Activated T-helper 2 cell treated with anti-CD3 and anti-CD28 coated beads, Interferon-gamma antibody, Interleukin-2, Interleukin-4, amounts not matched to agents 10 μg/mL and 5 μg/mL and 100 μg/mL, durations not matched to agents 14 hours and 24 hours and 36 hours (primary cell): ENCODE measurements at regions not wholly inside any gene's neighbourhood (a gene's known extent, or its start where the extent isn't known, plus 50 kb on each side); places are given as distances from the start of the nearest gene placed in this dataset.

Experiments used
- DNase-seq: peaks from one replicate; pipeline ENCODE4 v3.0.0; 2021; ENCODE audit warnings: low spot score
- H3K27ac Mint-ChIP-seq: one replicate; pipeline ENCODE4 v1.8.0; 2021; ENCODE audit warnings: mixed read lengths
- H3K27me3 Mint-ChIP-seq: one replicate; pipeline ENCODE4 v1.8.0; 2021; ENCODE audit warnings: low read depth, mixed read lengths
- H3K36me3 Mint-ChIP-seq: one replicate; pipeline ENCODE4 v1.8.0; 2021; ENCODE audit warnings: low read depth, mixed read lengths
- H3K4me1 Mint-ChIP-seq: one replicate; pipeline ENCODE4 v1.8.0; 2021; ENCODE audit warnings: low read depth, mixed read lengths
- H3K4me3 Mint-ChIP-seq: one replicate; pipeline ENCODE4 v1.8.0; 2021; ENCODE audit warnings: low read depth, mild to moderate bottlenecking, moderate library complexity, mixed read lengths
- H3K9me3 Mint-ChIP-seq: one replicate; pipeline ENCODE4 v1.8.0; 2021; ENCODE audit warnings: mixed read lengths
- intact Hi-C: fragments of 100-400 bp; cut with micrococcal nuclease; formaldehyde crosslinking; loops from one replicate; pipeline ENCODE4 v1.15.1; 2023

- Mint-ChIP-seq H3K9me3 (peaks cover 5% of the 10 kb centered on the region), H3K27me3 (no peaks in the 10 kb centered on the region), H3K4me1 (no peaks in the 10 kb centered on the region), H3K36me3 (no peaks in the 10 kb centered on the region), H3K27ac (no peak overlapping the region), H3K4me3 (no peak overlapping the region)
- no peak for DNase-seq
- intact Hi-C loops, result no loop called here
Observed at GRCh38 chr15:96732704-96733103, 402.2 kb downstream of the NR2F2 start.

- Mint-ChIP-seq H3K27ac (no peak overlapping the region), H3K27me3 (no peaks in the 10 kb centered on the region), H3K4me1 (no peaks in the 10 kb centered on the region), H3K9me3 (peaks cover 5% of the 10 kb centered on the region), H3K36me3 (no peaks in the 10 kb centered on the region), H3K4me3 (no peak overlapping the region)
- intact Hi-C loops, result no loop called here
- no peak for DNase-seq
Observed at GRCh38 chr15:96733721-96734120, 403.2 kb downstream of the NR2F2 start.

DNA sequence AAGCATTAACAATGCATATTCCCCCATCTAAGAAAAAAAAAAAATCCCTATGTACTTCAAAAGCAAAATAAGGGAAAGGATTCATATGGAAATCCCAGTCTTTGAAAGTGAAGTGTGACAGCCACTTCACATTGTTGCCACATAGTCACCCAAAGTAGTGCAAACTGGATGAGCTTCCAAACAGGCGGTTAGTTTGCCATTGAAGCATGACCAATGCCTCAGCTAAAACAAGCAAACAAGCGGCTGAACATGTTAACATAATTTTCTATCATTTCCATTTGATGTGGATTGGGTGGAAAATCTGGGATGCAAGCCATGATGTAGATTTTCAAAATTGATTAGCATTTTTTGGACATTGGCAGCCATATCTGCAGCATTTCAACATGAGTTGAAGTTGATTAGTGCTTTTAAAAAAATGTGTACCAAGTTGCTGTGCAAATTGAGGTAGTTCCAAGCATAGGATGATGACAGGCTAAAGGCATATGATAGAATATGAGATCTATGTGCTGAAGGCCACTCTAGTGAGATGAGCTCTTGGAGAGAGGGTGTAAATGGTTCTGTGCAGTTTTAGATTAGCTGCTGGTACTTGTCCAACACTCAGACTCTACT, 405.2 kb downstream of the NR2F2 start:
- Mint-ChIP-seq H3K4me3 (no peak overlapping the region), H3K27me3 (no peaks in the 10 kb centered on the region), H3K27ac (no peak overlapping the region), H3K36me3 (no peaks in the 10 kb centered on the region), H3K9me3 (peaks cover 5% of the 10 kb centered on the region), H3K4me1 (no peaks in the 10 kb centered on the region)
- DNase-seq, result no peak
- intact Hi-C loops, result no loop called here

GRCh38 chr15:96736384-96736783, 405.9 kb downstream of the NR2F2 start:
- Mint-ChIP-seq H3K9me3 (peaks cover 5% of the 10 kb centered on the region), H3K36me3 (no peaks in the 10 kb centered on the region), H3K27me3 (no peaks in the 10 kb centered on the region), H3K4me3 (no peak overlapping the region), H3K27ac (no peak overlapping the region), H3K4me1 (no peaks in the 10 kb centered on the region)
- DNase-seq, result no peak
- intact Hi-C loops, result no loop called here

- Mint-ChIP-seq H3K36me3 (no peaks in the 10 kb centered on the region), H3K4me3 (no peak overlapping the region), H3K4me1 (no peaks in the 10 kb centered on the region), H3K27me3 (no peaks in the 10 kb centered on the region), H3K27ac (no peak overlapping the region), H3K9me3 (peaks cover 5% of the 10 kb centered on the region)
- intact Hi-C loops, result no loop called here
- no peak for DNase-seq
Observed at GRCh38 chr15:96737408-96737807, 406.9 kb downstream of the NR2F2 start.

DNA sequence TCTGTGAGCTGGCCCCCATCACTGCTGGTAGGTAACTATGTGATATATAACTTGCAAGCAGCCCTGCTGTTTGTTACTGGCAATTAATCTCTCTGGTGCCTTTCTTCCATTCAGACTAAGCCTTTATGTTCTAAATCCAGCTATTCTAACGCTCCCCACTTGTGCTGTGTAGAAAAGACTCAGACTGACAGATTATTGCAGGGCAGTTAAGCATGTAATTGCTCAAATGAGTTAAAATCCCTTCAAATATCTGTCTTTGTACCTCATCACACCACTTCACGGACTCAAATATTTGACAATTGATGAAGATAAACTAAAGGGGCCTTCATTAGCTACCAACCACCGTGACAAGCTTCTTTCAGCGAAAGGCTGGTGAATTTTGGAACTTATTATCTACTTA, 416.2 kb downstream of the NR2F2 start:
- DNase-seq, result no peak
- Mint-ChIP-seq H3K9me3 (peaks cover 10% of the 10 kb centered on the region), H3K27ac (no peak overlapping the region), H3K4me3 (no peak overlapping the region), H3K4me1 (no peaks in the 10 kb centered on the region), H3K27me3 (no peaks in the 10 kb centered on the region), H3K36me3 (no peaks in the 10 kb centered on the region)
- intact Hi-C loops, result no loop called here

DNA sequence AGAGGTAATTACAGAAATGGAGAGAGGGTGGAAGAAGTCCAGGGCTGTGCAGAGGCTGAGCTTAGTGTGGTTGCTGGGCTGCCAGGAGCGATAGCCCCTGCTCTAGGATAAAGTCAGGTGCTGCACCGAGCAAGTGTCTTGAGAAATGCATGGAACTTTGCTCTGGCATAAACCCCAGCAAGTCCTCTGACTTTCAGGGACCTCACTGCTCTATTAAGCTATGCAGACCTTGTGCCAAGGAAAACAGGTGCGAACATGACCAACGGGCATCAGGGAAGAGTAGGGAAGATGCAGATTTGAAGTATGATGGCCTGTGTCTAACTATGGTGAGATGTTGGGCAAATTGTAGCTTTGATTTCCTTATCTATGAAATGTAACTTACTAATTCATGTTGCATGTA, 416.8 kb downstream of the NR2F2 start:
- Mint-ChIP-seq H3K27ac (no peak overlapping the region), H3K4me3 (no peak overlapping the region), H3K9me3 (peaks cover 10% of the 10 kb centered on the region), H3K27me3 (no peaks in the 10 kb centered on the region), H3K4me1 (no peaks in the 10 kb centered on the region), H3K36me3 (no peaks in the 10 kb centered on the region)
- no peak for DNase-seq
- intact Hi-C loops, result no loop called here

DNA sequence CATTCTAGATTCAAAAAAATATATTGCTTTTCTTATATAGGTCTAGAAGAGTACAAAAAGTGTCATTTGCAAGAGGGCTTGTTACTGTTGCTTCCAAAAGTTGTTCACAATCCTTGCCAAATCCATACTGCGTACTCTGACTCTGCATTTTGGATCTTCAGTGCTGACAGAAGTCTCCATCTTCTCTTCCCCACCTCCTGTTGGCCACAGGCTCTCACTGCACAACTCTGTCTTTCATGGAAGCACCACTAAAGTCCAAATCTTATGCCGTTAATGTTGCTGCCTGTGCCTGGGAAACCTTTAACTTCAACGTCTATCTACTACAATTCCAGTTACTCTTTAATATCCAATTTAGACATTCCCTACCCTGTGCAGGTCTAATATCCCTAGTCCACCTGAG, 419.9 kb downstream of the NR2F2 start:
- no peak overlapping the region for H3K27ac Mint-ChIP-seq
- peaks cover 10% of the 10 kb centered on the region for H3K9me3 Mint-ChIP-seq
- H3K4me1 Mint-ChIP-seq, result no peaks in the 10 kb centered on the region
- H3K27me3 Mint-ChIP-seq, result no peaks in the 10 kb centered on the region
- no peak for DNase-seq
- H3K36me3 Mint-ChIP-seq, result no peaks in the 10 kb centered on the region
- no peak overlapping the region for H3K4me3 Mint-ChIP-seq
- intact Hi-C loops, result no loop called here

DNA sequence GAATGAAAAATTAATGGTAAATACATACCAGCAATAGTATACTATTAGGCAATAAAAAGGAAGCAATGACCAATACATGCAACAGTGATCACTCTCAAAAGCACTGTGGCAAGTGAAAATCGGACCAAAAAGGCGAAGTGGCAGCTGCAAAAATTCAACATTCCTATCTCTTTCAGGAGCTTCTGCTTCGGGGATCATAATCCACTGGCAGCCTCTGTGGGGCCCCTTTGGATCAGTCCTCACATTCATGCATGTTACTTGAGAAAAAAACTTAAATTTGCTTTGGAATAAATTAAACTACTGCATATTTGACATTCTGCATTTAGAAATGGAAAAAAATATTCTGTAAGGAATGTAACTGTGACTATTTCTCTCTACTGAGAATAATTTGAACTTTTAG, 425.6 kb downstream of the NR2F2 start:
- Mint-ChIP-seq H3K27ac (no peak overlapping the region), H3K4me1 (no peaks in the 10 kb centered on the region), H3K36me3 (no peaks in the 10 kb centered on the region), H3K4me3 (no peak overlapping the region), H3K27me3 (no peaks in the 10 kb centered on the region), H3K9me3 (peaks cover 5% of the 10 kb centered on the region)
- intact Hi-C loops, result no loop called here
- DNase-seq, result no peak

- DNase-seq, result no peak
- Mint-ChIP-seq H3K4me1 (no peaks in the 10 kb centered on the region), H3K27ac (no peak overlapping the region), H3K36me3 (no peaks in the 10 kb centered on the region), H3K9me3 (peaks cover 5% of the 10 kb centered on the region), H3K27me3 (no peaks in the 10 kb centered on the region), H3K4me3 (no peak overlapping the region)
- intact Hi-C loops, result no loop called here
Observed at GRCh38 chr15:96756656-96757055, 426.2 kb downstream of the NR2F2 start.

DNA sequence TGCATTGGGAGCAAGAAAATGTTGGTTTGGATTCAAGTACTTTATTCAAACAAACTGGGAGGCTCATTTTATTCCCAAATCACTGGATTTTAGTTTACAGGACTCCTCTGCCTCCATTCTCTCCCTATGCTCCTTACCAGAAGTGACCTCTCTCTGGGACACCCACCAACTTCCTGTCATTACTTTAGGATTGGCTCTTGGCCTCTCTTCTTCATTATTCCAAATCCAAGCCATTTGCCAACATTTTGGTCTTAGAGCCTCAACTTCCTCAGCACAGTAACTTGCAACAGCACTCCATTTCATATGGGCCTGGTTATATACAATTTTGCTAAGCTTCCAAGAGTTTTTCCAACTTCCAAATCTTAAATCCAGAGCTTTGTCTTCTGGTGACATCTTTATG, 432.1 kb downstream of the NR2F2 start:
- no peaks in the 10 kb centered on the region for H3K4me1 Mint-ChIP-seq
- no peaks in the 10 kb centered on the region for H3K9me3 Mint-ChIP-seq
- DNase-seq, result no peak
- no peak overlapping the region for H3K4me3 Mint-ChIP-seq
- H3K27me3 Mint-ChIP-seq, result no peaks in the 10 kb centered on the region
- H3K36me3 Mint-ChIP-seq, result no peaks in the 10 kb centered on the region
- no peak overlapping the region for H3K27ac Mint-ChIP-seq
- intact Hi-C loops, result no loop called here

DNA sequence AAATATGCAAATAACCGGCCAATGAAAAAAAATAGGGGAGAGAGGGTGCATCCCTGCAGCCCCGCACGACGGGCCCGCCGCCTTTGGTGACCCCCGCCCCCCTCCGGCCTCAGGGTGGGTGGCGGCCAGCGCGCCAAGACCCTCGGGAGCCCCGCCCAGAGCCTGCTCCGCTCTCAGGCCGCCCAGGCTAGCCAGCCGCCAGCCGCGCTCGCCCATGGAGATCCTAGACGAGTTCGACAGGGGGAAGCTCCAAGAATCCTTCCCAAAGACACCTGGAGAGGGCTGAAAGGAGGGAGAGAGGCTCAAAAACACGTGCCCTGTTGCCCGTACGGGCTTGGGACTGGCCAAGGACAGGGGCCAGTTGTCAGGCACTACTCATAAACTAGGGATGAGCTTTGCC, 434.0 kb downstream of the NR2F2 start:
- intact Hi-C loops, result no loop called here
- Mint-ChIP-seq H3K4me3 (no peak overlapping the region), H3K4me1 (no peaks in the 10 kb centered on the region), H3K27ac (no peak overlapping the region), H3K36me3 (no peaks in the 10 kb centered on the region), H3K27me3 (no peaks in the 10 kb centered on the region), H3K9me3 (no peaks in the 10 kb centered on the region)
- DNase-seq, result no peak

DNA sequence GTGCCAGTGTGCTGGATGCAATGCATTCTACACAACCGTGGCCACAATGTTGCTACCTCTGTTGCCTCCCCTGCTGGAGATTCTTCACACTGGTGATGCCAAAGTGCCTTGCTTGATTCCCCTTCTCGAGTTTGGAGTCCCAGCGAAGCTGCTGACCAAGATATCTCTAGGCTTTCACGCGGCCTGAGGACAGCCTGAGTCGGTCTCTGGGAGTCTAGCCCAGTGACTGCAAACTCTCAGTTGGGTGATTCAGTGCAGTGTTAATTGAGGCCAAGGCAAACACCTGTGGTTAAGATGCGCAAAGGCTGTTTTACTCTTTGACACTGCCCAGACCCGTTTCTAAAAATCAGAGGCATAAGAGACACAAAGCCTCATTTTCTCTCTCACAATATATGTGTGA, 434.4 kb downstream of the NR2F2 start:
- intact Hi-C loops, result no loop called here
- H3K4me1 Mint-ChIP-seq, result no peaks in the 10 kb centered on the region

GRCh38 chr15:96766366-96766765, 435.9 kb downstream of the NR2F2 start:
- DNase-seq, result no peak
- no peak overlapping the region for H3K27ac Mint-ChIP-seq
- H3K4me1 Mint-ChIP-seq, result no peaks in the 10 kb centered on the region
- H3K9me3 Mint-ChIP-seq, result no peaks in the 10 kb centered on the region
- H3K27me3 Mint-ChIP-seq, result no peaks in the 10 kb centered on the region
- intact Hi-C loops, result no loop called here
- no peaks in the 10 kb centered on the region for H3K36me3 Mint-ChIP-seq
- H3K4me3 Mint-ChIP-seq, result no peak overlapping the region

More for the DNA sequence above, 434.4 kb downstream of the NR2F2 start:
- Mint-ChIP-seq H3K9me3 (no peaks in the 10 kb centered on the region), H3K27me3 (no peaks in the 10 kb centered on the region), H3K36me3 (no peaks in the 10 kb centered on the region), H3K27ac (no peak overlapping the region), H3K4me3 (no peak overlapping the region)
- DNase-seq, result no peak
